ENCODE measurements at regions not wholly inside any gene's neighbourhood (a gene's known extent, or its start where the extent isn't known, plus 50 kb on each side); places are given as distances from the start of the nearest gene placed in this dataset.

DNA sequence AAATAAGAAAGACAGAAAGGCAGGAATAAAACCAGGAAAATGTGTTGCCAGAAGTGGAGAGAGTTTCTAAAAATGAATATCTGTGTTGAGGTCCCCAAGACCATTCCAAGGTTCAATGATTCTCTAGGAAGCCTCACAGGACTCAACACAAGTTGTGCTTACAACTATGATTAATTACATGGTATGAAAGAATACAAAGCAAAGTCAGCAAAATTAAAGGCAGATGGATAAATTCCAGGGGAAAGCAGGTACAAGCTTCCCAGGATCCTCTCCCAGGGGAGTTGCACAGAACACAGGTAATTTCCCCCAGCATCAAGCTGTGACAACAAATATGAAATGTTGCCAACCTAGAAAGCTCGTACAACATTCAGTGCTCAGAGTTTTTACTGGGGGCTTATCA is 154.4 kb upstream of the HNMT start:
- Histone ChIP-seq H3K36me3 (replicated peaks in 1 of 2; ENCODE audit: control insufficient read depth in 1 of 2, insufficient read depth in 2 of 2, low read length in 1 of 2) (no peaks in the 10 kb centered on the region), H3K9me2 (no peaks in the 10 kb centered on the region), H3K79me2 (ENCODE audit: insufficient read depth) (no peaks in the 10 kb centered on the region), H3K4me2 (no peak overlapping the region), H3K9me3 (no peaks in the 10 kb centered on the region), H2AFZ (ENCODE audit: low read depth) (no peak overlapping the region), H3K4me1 (ENCODE audit: control insufficient read depth in 1 of 2, insufficient read depth in 2 of 2, low read depth in 1 of 2, low read length in 1 of 2) (no peaks in the 10 kb centered on the region), H3K9ac (no peak overlapping the region), H3K27ac (ENCODE audit: low read depth in 2 of 2, low read length in 1 of 2) (no peak overlapping the region), H3K27me3 (ENCODE audit: insufficient read depth) (no peaks in the 10 kb centered on the region), H3F3A (replicated peaks; ENCODE audit: insufficient read depth) (no peaks in the 10 kb centered on the region), H3K4me3 (ENCODE audit: low read depth in 2 of 2, low read length in 1 of 2) (no peak overlapping the region), H4K20me1 (ENCODE audit: insufficient read depth) (no peaks in the 10 kb centered on the region)
- ChIA-PET CTCF (interaction anchor here (0.7 kb wide), 1 partner anchor 29 kb away, joined by 3 read pairs; no protein-coding TSS in a partner anchor), POLR2A (no interaction called here)
- DNase-seq: no peak
- TF ChIP-seq, protein P1, sequence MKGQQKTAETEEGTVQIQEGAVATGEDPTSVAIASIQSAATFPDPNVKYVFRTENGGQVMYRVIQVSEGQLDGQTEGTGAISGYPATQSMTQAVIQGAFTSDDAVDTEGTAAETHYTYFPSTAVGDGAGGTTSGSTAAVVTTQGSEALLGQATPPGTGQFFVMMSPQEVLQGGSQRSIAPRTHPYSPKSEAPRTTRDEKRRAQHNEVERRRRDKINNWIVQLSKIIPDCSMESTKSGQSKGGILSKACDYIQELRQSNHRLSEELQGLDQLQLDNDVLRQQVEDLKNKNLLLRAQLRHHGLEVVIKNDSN (IDR thresholded peaks at IDR 0.05; ENCODE audit: borderline replicate concordance, low read depth): no peak
- TF ChIP-seq, protein P2, sequence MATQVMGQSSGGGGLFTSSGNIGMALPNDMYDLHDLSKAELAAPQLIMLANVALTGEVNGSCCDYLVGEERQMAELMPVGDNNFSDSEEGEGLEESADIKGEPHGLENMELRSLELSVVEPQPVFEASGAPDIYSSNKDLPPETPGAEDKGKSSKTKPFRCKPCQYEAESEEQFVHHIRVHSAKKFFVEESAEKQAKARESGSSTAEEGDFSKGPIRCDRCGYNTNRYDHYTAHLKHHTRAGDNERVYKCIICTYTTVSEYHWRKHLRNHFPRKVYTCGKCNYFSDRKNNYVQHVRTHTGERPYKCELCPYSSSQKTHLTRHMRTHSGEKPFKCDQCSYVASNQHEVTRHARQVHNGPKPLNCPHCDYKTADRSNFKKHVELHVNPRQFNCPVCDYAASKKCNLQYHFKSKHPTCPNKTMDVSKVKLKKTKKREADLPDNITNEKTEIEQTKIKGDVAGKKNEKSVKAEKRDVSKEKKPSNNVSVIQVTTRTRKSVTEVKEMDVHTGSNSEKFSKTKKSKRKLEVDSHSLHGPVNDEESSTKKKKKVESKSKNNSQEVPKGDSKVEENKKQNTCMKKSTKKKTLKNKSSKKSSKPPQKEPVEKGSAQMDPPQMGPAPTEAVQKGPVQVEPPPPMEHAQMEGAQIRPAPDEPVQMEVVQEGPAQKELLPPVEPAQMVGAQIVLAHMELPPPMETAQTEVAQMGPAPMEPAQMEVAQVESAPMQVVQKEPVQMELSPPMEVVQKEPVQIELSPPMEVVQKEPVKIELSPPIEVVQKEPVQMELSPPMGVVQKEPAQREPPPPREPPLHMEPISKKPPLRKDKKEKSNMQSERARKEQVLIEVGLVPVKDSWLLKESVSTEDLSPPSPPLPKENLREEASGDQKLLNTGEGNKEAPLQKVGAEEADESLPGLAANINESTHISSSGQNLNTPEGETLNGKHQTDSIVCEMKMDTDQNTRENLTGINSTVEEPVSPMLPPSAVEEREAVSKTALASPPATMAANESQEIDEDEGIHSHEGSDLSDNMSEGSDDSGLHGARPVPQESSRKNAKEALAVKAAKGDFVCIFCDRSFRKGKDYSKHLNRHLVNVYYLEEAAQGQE (IDR thresholded peaks at IDR 0.05; ENCODE audit: low read depth, low read length): no peak
- no peak for TF ChIP-seq YY1 (IDR thresholded peaks at IDR 0.05; ENCODE audit: low read depth)
- no peak for TF ChIP-seq POLR2AphosphoS5 (IDR thresholded peaks at IDR 0.05; ENCODE audit: low read depth, low read length)
- no peak for TF ChIP-seq TCF12 (IDR thresholded peaks at IDR 0.05)
- TF ChIP-seq ZBTB33 (IDR thresholded peaks at IDR 0.05; ENCODE audit: borderline replicate concordance, low read depth): no peak
- no peak for TF ChIP-seq RFX5 (IDR thresholded peaks at IDR 0.05; ENCODE audit: low read length)
- TF ChIP-seq MEF2A (IDR thresholded peaks at IDR 0.05; ENCODE audit: borderline replicate concordance, low read depth): no peak
- TF ChIP-seq TAF1 (IDR thresholded peaks at IDR 0.05; ENCODE audit: borderline replicate concordance, low read depth, low read length): no peak
- no peak for TF ChIP-seq EP300 (IDR thresholded peaks at IDR 0.05; ENCODE audit: borderline replicate concordance in 1 of 2, low read depth in 1 of 2, low read length in 1 of 2)
- TF ChIP-seq, protein P3, sequence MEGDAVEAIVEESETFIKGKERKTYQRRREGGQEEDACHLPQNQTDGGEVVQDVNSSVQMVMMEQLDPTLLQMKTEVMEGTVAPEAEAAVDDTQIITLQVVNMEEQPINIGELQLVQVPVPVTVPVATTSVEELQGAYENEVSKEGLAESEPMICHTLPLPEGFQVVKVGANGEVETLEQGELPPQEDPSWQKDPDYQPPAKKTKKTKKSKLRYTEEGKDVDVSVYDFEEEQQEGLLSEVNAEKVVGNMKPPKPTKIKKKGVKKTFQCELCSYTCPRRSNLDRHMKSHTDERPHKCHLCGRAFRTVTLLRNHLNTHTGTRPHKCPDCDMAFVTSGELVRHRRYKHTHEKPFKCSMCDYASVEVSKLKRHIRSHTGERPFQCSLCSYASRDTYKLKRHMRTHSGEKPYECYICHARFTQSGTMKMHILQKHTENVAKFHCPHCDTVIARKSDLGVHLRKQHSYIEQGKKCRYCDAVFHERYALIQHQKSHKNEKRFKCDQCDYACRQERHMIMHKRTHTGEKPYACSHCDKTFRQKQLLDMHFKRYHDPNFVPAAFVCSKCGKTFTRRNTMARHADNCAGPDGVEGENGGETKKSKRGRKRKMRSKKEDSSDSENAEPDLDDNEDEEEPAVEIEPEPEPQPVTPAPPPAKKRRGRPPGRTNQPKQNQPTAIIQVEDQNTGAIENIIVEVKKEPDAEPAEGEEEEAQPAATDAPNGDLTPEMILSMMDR (IDR thresholded peaks at IDR 0.05): no peak
- TF ChIP-seq NFIC (IDR thresholded peaks at IDR 0.05; ENCODE audit: borderline replicate concordance): no peak
- TF ChIP-seq JUND (IDR thresholded peaks at IDR 0.05): no peak
- no peak for TF ChIP-seq SIN3A (IDR thresholded peaks at IDR 0.05; ENCODE audit: borderline replicate concordance, low read depth, low read length)
- no peak for TF ChIP-seq MAX (IDR thresholded peaks at IDR 0.05; ENCODE audit: low read depth)
- no peak for TF ChIP-seq PBX3 (IDR thresholded peaks at IDR 0.05)
- TF ChIP-seq FOSL2 (IDR thresholded peaks at IDR 0.05; ENCODE audit: borderline replicate concordance, low read depth): no peak
- no peak for TF ChIP-seq SMC3 (IDR thresholded peaks at IDR 0.05; ENCODE audit: low read depth, low read length)
- no peak for TF ChIP-seq GATA2 (CRISPR knock-in tag; IDR thresholded peaks at IDR 0.05)
- no peak for TF ChIP-seq GABPA (IDR thresholded peaks at IDR 0.05; ENCODE audit: low read depth)
- WGBS (ENCODE audit: low lambda C conversion rate): 0% methylated on average over 1 of the region's 1 CpG
